ENCODE measurements at regions not wholly inside any gene's neighbourhood (a gene's known extent, or its start where the extent isn't known, plus 50 kb on each side); places are given as distances from the start of the nearest gene placed in this dataset.

GRCh38 chrX:127390316-127390715 lies 570.8 kb downstream of the PRR32 start:
- Histone ChIP-seq H3K18ac (ENCODE audit: low read depth, low read length) (no peak overlapping the region), H2BK5ac (ENCODE audit: low read depth, low read length, poor library complexity, severe bottlenecking) (no peak overlapping the region), H3K4me1 (ENCODE audit: control insufficient read depth, insufficient read depth, low read length) (no peaks in the 10 kb centered on the region), H2BK15ac (ENCODE audit: low read depth, low read length) (no peak overlapping the region), H3K4ac (ENCODE audit: low read depth, low read length) (no peak overlapping the region), H2AK5ac (ENCODE audit: low read depth, low read length) (no peak overlapping the region), H2AK9ac (replicated peaks; ENCODE audit: low read depth, low read length, poor library complexity) (no peak overlapping the region), H4K8ac (ENCODE audit: low read depth in 2 of 2, low read length in 2 of 2) (no peak overlapping the region), H2BK120ac (ENCODE audit: low read depth, low read length) (no peak overlapping the region), H3K9me3 (ENCODE audit: control insufficient read depth, insufficient read depth, low read length) (no peaks in the 10 kb centered on the region), H3K36me3 (ENCODE audit: control insufficient read depth, insufficient read depth, low read length) (no peaks in the 10 kb centered on the region), H3K23ac (ENCODE audit: low read depth, low read length) (no peak overlapping the region), H4K5ac (ENCODE audit: low read depth, low read length) (no peak overlapping the region), H3K27ac (ENCODE audit: insufficient read depth, low read length) (no peak overlapping the region), H3K4me3 (ENCODE audit: insufficient read depth, low read depth, low read length) (no peak overlapping the region), H3K14ac (replicated peaks; ENCODE audit: low read depth, low read length) (no peak overlapping the region), H4K91ac (ENCODE audit: insufficient read depth, low read depth, low read length) (no peak overlapping the region), H4K20me1 (ENCODE audit: insufficient read depth, low read length) (no peaks in the 10 kb centered on the region), H3K9me1 (ENCODE audit: insufficient read depth, low read length) (no peaks in the 10 kb centered on the region), H2AFZ (replicated peaks; ENCODE audit: low read length, poor library complexity) (no peak overlapping the region), H2BK20ac (ENCODE audit: low read depth, low read length) (no peak overlapping the region), H3K4me2 (ENCODE audit: low read depth, low read length) (no peak overlapping the region), H3K79me1 (ENCODE audit: low read depth in 1 of 2, low read length in 2 of 2) (no peaks in the 10 kb centered on the region), H3K56ac (ENCODE audit: extremely low read depth, insufficient read depth, low read length) (no peak overlapping the region), H3K27me3 (ENCODE audit: control insufficient read depth, insufficient read depth, low read length) (no peaks in the 10 kb centered on the region), H3K9ac (ENCODE audit: low read depth, low read length) (no peak overlapping the region)
- intact Hi-C loops (cut with micrococcal nuclease) (no loop called here), dilution Hi-C loops (cut with HindIII; ENCODE audit: low sequenced_read_pairs, unreplicated experiment) (no loop called here), in situ Hi-C loops (cut with MboI; ENCODE audit: low sequenced_read_pairs) (no loop called here)
- ATAC-seq (ENCODE audit: low read depth) (no peak), DNase-seq (no peak)
- no peak for TF ChIP-seq SMC3 (IDR thresholded peaks at IDR 0.05; ENCODE audit: low read depth, low read length)
- TF ChIP-seq RFX5 (IDR thresholded peaks at IDR 0.05; ENCODE audit: low read depth, low read length), result no peak
- TF ChIP-seq CHD1 (IDR thresholded peaks at IDR 0.05; ENCODE audit: low read depth, low read length), result no peak
- no peak for TF ChIP-seq FOS (IDR thresholded peaks at IDR 0.05; ENCODE audit: low read depth, low read length)
- TF ChIP-seq, protein P1, sequence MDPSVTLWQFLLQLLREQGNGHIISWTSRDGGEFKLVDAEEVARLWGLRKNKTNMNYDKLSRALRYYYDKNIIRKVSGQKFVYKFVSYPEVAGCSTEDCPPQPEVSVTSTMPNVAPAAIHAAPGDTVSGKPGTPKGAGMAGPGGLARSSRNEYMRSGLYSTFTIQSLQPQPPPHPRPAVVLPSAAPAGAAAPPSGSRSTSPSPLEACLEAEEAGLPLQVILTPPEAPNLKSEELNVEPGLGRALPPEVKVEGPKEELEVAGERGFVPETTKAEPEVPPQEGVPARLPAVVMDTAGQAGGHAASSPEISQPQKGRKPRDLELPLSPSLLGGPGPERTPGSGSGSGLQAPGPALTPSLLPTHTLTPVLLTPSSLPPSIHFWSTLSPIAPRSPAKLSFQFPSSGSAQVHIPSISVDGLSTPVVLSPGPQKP (IDR thresholded peaks at IDR 0.05; ENCODE audit: borderline replicate concordance, low read depth, low read length), result no peak
- no peak for TF ChIP-seq MXI1 (IDR thresholded peaks at IDR 0.05; ENCODE audit: borderline replicate concordance, low read depth, low read length)
- TF ChIP-seq RCOR1 (IDR thresholded peaks at IDR 0.05; ENCODE audit: insufficient replicate concordance, low read length), result no peak
- no peak for TF ChIP-seq CEBPB (IDR thresholded peaks at IDR 0.05; ENCODE audit: low read depth, low read length)
- no peak for TF ChIP-seq MAFK (IDR thresholded peaks at IDR 0.05; ENCODE audit: low read depth, low read length)
- no peak for TF ChIP-seq NFE2L2 (IDR thresholded peaks at IDR 0.05; ENCODE audit: low read depth, low read length)
- no peak for TF ChIP-seq MAZ (IDR thresholded peaks at IDR 0.05; ENCODE audit: borderline replicate concordance, low read depth, low read length)
- TF ChIP-seq RAD21 (IDR thresholded peaks at IDR 0.05; ENCODE audit: low read length), result no peak
- TF ChIP-seq BHLHE40 (IDR thresholded peaks at IDR 0.05; ENCODE audit: low read depth, low read length), result no peak
- TF ChIP-seq USF2 (IDR thresholded peaks at IDR 0.05; ENCODE audit: low read depth, low read length), result no peak
- no peak for TF ChIP-seq CTCF (conservative IDR thresholded peaks at IDR 0.05; ENCODE audit: low read depth, low read length)
- TF ChIP-seq POLR2A (IDR thresholded peaks at IDR 0.05; ENCODE audit: low read depth, low read length), result no peak
- BruUV-seq (replicated peaks), result no TSS peak
- ChIA-PET CTCF (no interaction called here), POLR2A (ENCODE audit: unreplicated experiment) (no interaction called here)
- WGBS, 2 experiments (ENCODE audit: extremely low coverage in 2 of 2, insufficient read length in 1 of 2), result no CpG with 5 or more reads among the region's 4 CpGs

Data from IMR-90 (cell line).